ENCODE measurements at regions not wholly inside any gene's neighbourhood (a gene's known extent, or its start where the extent isn't known, plus 50 kb on each side); places are given as distances from the start of the nearest gene placed in this dataset.
"Not testable (repeated sequence)": the region's sequence is repeated elsewhere in the genome, so short reads cannot be mapped to it uniquely, and the experiment has no call there.

GRCh38 chr10:60470091-60470490 is 80.4 kb upstream of the ANK3 start:
- no peaks in the 10 kb centered on the region for H3K27me3 ChIP-seq (ENCODE audit: control insufficient read depth in 2 of 2, insufficient read depth in 1 of 2, low read length in 1 of 2)
- 97% methylated on average over 5 of the region's 5 CpGs for WGBS
- H3K27ac ChIP-seq (ENCODE audit: low read depth in 1 of 2, low read length in 1 of 2) = no peak overlapping the region
- no peak overlapping the region for H3K4me3 ChIP-seq (ENCODE audit: low read length in 2 of 2)
- H3K4me1 ChIP-seq (ENCODE audit: control insufficient read depth in 2 of 2, insufficient read depth in 2 of 2, low read length in 2 of 2) = no peaks in the 10 kb centered on the region
- H3K36me3 ChIP-seq (ENCODE audit: control insufficient read depth in 2 of 2, insufficient read depth in 2 of 2, low read length in 1 of 2) = no peaks in the 10 kb centered on the region
- H3K9me3 ChIP-seq (ENCODE audit: control insufficient read depth in 2 of 2, insufficient read depth in 1 of 2, low read length in 1 of 2) = no peaks in the 10 kb centered on the region
- DNase-seq (ENCODE audit: low read depth in 6 of 9, low spot score in 9 of 9) = no peak

GRCh38 chr10:60469147-60469546 is 79.5 kb upstream of the ANK3 start:
- H3K27me3 ChIP-seq (ENCODE audit: control insufficient read depth in 2 of 2, insufficient read depth in 1 of 2, low read length in 1 of 2); H3K4me1 ChIP-seq (ENCODE audit: control insufficient read depth in 2 of 2, insufficient read depth in 2 of 2, low read length in 2 of 2); H3K9me3 ChIP-seq (ENCODE audit: control insufficient read depth in 2 of 2, insufficient read depth in 1 of 2, low read length in 1 of 2); H3K27ac ChIP-seq (ENCODE audit: low read depth in 1 of 2, low read length in 1 of 2); H3K4me3 ChIP-seq (ENCODE audit: low read length in 2 of 2); H3K36me3 ChIP-seq (ENCODE audit: control insufficient read depth in 2 of 2, insufficient read depth in 2 of 2, low read length in 1 of 2); DNase-seq (ENCODE audit: low read depth in 6 of 9, low spot score in 9 of 9): not testable (repeated sequence)

- WGBS = 96% methylated on average over 3 of the region's 3 CpGs
- no peak for DNase-seq (ENCODE audit: low read depth in 6 of 9, low spot score in 9 of 9)
- Histone ChIP-seq H3K9me3 (ENCODE audit: control insufficient read depth in 2 of 2, insufficient read depth in 1 of 2, low read length in 1 of 2) (no peaks in the 10 kb centered on the region), H3K36me3 (ENCODE audit: control insufficient read depth in 2 of 2, insufficient read depth in 2 of 2, low read length in 1 of 2) (no peaks in the 10 kb centered on the region), H3K27ac (ENCODE audit: low read depth in 1 of 2, low read length in 1 of 2) (no peak overlapping the region), H3K4me1 (ENCODE audit: control insufficient read depth in 2 of 2, insufficient read depth in 2 of 2, low read length in 2 of 2) (no peaks in the 10 kb centered on the region), H3K27me3 (ENCODE audit: control insufficient read depth in 2 of 2, insufficient read depth in 1 of 2, low read length in 1 of 2) (no peaks in the 10 kb centered on the region), H3K4me3 (ENCODE audit: low read length in 2 of 2) (no peak overlapping the region)
These were observed 77.5 kb upstream of the ANK3 start for GRCh38 chr10:60467202-60467546.

- Histone ChIP-seq H3K4me1 (ENCODE audit: control insufficient read depth in 2 of 2, insufficient read depth in 2 of 2, low read length in 2 of 2) (no peaks in the 10 kb centered on the region), H3K4me3 (ENCODE audit: low read length in 2 of 2) (no peak overlapping the region), H3K27ac (ENCODE audit: low read depth in 1 of 2, low read length in 1 of 2) (no peak overlapping the region), H3K27me3 (ENCODE audit: control insufficient read depth in 2 of 2, insufficient read depth in 1 of 2, low read length in 1 of 2) (no peaks in the 10 kb centered on the region), H3K9me3 (ENCODE audit: control insufficient read depth in 2 of 2, insufficient read depth in 1 of 2, low read length in 1 of 2) (no peaks in the 10 kb centered on the region), H3K36me3 (ENCODE audit: control insufficient read depth in 2 of 2, insufficient read depth in 2 of 2, low read length in 1 of 2) (no peaks in the 10 kb centered on the region)
- DNase-seq (ENCODE audit: low read depth in 6 of 9, low spot score in 9 of 9) = no peak
- WGBS = 97% methylated on average over 4 of the region's 4 CpGs
These were observed 76.9 kb upstream of the ANK3 start for GRCh38 chr10:60466267-60467201.

GRCh38 chr10:60465801-60466200 is 76.1 kb upstream of the ANK3 start:
- Histone ChIP-seq H3K4me1 (ENCODE audit: control insufficient read depth in 2 of 2, insufficient read depth in 2 of 2, low read length in 2 of 2) (no peaks in the 10 kb centered on the region), H3K27me3 (ENCODE audit: control insufficient read depth in 2 of 2, insufficient read depth in 1 of 2, low read length in 1 of 2) (no peaks in the 10 kb centered on the region), H3K36me3 (ENCODE audit: control insufficient read depth in 2 of 2, insufficient read depth in 2 of 2, low read length in 1 of 2) (no peaks in the 10 kb centered on the region), H3K9me3 (ENCODE audit: control insufficient read depth in 2 of 2, insufficient read depth in 1 of 2, low read length in 1 of 2) (no peaks in the 10 kb centered on the region), H3K4me3 (ENCODE audit: low read length in 2 of 2) (no peak overlapping the region), H3K27ac (ENCODE audit: low read depth in 1 of 2, low read length in 1 of 2) (no peak overlapping the region)
- 91% methylated on average over 2 of the region's 2 CpGs for WGBS
- no peak for DNase-seq (ENCODE audit: low read depth in 6 of 9, low spot score in 9 of 9)

- no peaks in the 10 kb centered on the region for H3K27me3 ChIP-seq (ENCODE audit: control insufficient read depth in 2 of 2, insufficient read depth in 1 of 2, low read length in 1 of 2)
- 97% methylated on average over 3 of the region's 3 CpGs for WGBS
- H3K27ac ChIP-seq (ENCODE audit: low read depth in 1 of 2, low read length in 1 of 2) = no peak overlapping the region
- no peak overlapping the region for H3K4me3 ChIP-seq (ENCODE audit: low read length in 2 of 2)
- no peaks in the 10 kb centered on the region for H3K4me1 ChIP-seq (ENCODE audit: control insufficient read depth in 2 of 2, insufficient read depth in 2 of 2, low read length in 2 of 2)
- no peaks in the 10 kb centered on the region for H3K36me3 ChIP-seq (ENCODE audit: control insufficient read depth in 2 of 2, insufficient read depth in 2 of 2, low read length in 1 of 2)
- DNase-seq (ENCODE audit: low read depth in 6 of 9, low spot score in 9 of 9) = no peak
- H3K9me3 ChIP-seq (ENCODE audit: control insufficient read depth in 2 of 2, insufficient read depth in 1 of 2, low read length in 1 of 2) = no peaks in the 10 kb centered on the region
These were observed 75.0 kb upstream of the ANK3 start for GRCh38 chr10:60464659-60465058.

GRCh38 chr10:60463746-60464145 is 74.1 kb upstream of the ANK3 start:
- H3K4me1 ChIP-seq (ENCODE audit: control insufficient read depth in 2 of 2, insufficient read depth in 2 of 2, low read length in 2 of 2) = no peaks in the 10 kb centered on the region
- no peaks in the 10 kb centered on the region for H3K9me3 ChIP-seq (ENCODE audit: control insufficient read depth in 2 of 2, insufficient read depth in 1 of 2, low read length in 1 of 2)
- H3K27ac ChIP-seq (ENCODE audit: low read depth in 1 of 2, low read length in 1 of 2) = no peak overlapping the region
- H3K27me3 ChIP-seq (ENCODE audit: control insufficient read depth in 2 of 2, insufficient read depth in 1 of 2, low read length in 1 of 2) = no peaks in the 10 kb centered on the region
- no peak for DNase-seq (ENCODE audit: low read depth in 6 of 9, low spot score in 9 of 9)
- H3K36me3 ChIP-seq (ENCODE audit: control insufficient read depth in 2 of 2, insufficient read depth in 2 of 2, low read length in 1 of 2) = no peaks in the 10 kb centered on the region
- H3K4me3 ChIP-seq (ENCODE audit: low read length in 2 of 2) = no peak overlapping the region

GRCh38 chr10:60461688-60462087 is 72.0 kb upstream of the ANK3 start:
- WGBS = 69% methylated on average over 7 of the region's 7 CpGs
- Histone ChIP-seq H3K9me3 (ENCODE audit: control insufficient read depth in 2 of 2, insufficient read depth in 1 of 2, low read length in 1 of 2) (no peaks in the 10 kb centered on the region), H3K4me3 (ENCODE audit: low read length in 2 of 2) (no peak overlapping the region), H3K4me1 (ENCODE audit: control insufficient read depth in 2 of 2, insufficient read depth in 2 of 2, low read length in 2 of 2) (no peaks in the 10 kb centered on the region), H3K36me3 (ENCODE audit: control insufficient read depth in 2 of 2, insufficient read depth in 2 of 2, low read length in 1 of 2) (no peaks in the 10 kb centered on the region), H3K27ac (ENCODE audit: low read depth in 1 of 2, low read length in 1 of 2) (no peak overlapping the region), H3K27me3 (ENCODE audit: control insufficient read depth in 2 of 2, insufficient read depth in 1 of 2, low read length in 1 of 2) (no peaks in the 10 kb centered on the region)
- no peak for DNase-seq (ENCODE audit: low read depth in 6 of 9, low spot score in 9 of 9)

GRCh38 chr10:60459701-60460457 is 70.2 kb upstream of the ANK3 start:
- Histone ChIP-seq H3K27ac (ENCODE audit: low read depth in 1 of 2, low read length in 1 of 2) (no peak overlapping the region), H3K36me3 (ENCODE audit: control insufficient read depth in 2 of 2, insufficient read depth in 2 of 2, low read length in 1 of 2) (no peaks in the 10 kb centered on the region), H3K4me3 (ENCODE audit: low read length in 2 of 2) (no peak overlapping the region), H3K4me1 (ENCODE audit: control insufficient read depth in 2 of 2, insufficient read depth in 2 of 2, low read length in 2 of 2) (no peaks in the 10 kb centered on the region), H3K27me3 (ENCODE audit: control insufficient read depth in 2 of 2, insufficient read depth in 1 of 2, low read length in 1 of 2) (no peaks in the 10 kb centered on the region), H3K9me3 (ENCODE audit: control insufficient read depth in 2 of 2, insufficient read depth in 1 of 2, low read length in 1 of 2) (no peaks in the 10 kb centered on the region)
- DNase-seq (ENCODE audit: low read depth in 6 of 9, low spot score in 9 of 9) = no peak
- WGBS = 60% methylated on average over 4 of the region's 4 CpGs

All from thymus (tissue), 11 donors.